SU-DHL-6 (cell line): ENCODE measurements at regions not wholly inside any gene's neighbourhood (a gene's known extent, or its start where the extent isn't known, plus 50 kb on each side); places are given as distances from the start of the nearest gene placed in this dataset.

Experiments
- EZH2phosphoT487 ChIP-seq: fragments of 200-600 bp; sonication (generic), shearing (Covaris generic); conservative IDR thresholded peaks from 2 replicates; pipeline ENCODE4 v1.6.1; 2018; ENCODE audit warnings: mild to moderate bottlenecking, antibody characterized with exemption, low read length, moderate library complexity, mixed read lengths
- TF ChIP-seq, protein P1 (sequence below): fragments of 200-600 bp; sonication (generic); IDR thresholded peaks from one replicate; pipeline ENCODE4 v1.5.1; 2017; ENCODE audit warnings: antibody characterized with exemption, mild to moderate bottlenecking, low read length, moderate library complexity; ENCODE audit not compliant: insufficient read depth, poor library complexity, severe bottlenecking

DNA sequence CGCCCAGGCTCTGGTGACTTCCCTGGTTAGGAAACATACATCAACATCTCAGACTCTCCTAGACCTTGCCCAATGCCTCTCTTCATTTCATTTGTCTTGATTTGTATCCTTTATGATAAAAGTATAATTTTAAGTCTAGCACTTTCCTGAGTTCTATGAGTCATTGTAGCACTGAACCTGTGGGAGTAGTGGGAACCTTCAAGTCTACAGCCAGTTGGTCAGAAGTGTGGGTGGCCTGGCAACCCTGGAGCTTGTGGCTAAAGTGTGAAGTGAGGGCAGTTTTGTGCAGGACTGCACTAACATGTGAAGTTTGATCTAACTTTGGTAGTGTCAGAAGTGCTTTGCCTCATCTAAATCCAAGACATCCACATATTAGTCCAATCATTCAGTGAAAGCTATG, 259.3 kb upstream of the IGFBP7 start:
- TF ChIP-seq, protein P1, sequence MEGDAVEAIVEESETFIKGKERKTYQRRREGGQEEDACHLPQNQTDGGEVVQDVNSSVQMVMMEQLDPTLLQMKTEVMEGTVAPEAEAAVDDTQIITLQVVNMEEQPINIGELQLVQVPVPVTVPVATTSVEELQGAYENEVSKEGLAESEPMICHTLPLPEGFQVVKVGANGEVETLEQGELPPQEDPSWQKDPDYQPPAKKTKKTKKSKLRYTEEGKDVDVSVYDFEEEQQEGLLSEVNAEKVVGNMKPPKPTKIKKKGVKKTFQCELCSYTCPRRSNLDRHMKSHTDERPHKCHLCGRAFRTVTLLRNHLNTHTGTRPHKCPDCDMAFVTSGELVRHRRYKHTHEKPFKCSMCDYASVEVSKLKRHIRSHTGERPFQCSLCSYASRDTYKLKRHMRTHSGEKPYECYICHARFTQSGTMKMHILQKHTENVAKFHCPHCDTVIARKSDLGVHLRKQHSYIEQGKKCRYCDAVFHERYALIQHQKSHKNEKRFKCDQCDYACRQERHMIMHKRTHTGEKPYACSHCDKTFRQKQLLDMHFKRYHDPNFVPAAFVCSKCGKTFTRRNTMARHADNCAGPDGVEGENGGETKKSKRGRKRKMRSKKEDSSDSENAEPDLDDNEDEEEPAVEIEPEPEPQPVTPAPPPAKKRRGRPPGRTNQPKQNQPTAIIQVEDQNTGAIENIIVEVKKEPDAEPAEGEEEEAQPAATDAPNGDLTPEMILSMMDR, result no peak
- no peak for TF ChIP-seq EZH2phosphoT487
